ENCODE measurements at regions not wholly inside any gene's neighbourhood (a gene's known extent, or its start where the extent isn't known, plus 50 kb on each side); places are given as distances from the start of the nearest gene placed in this dataset.
"Not testable (repeated sequence)": the region's sequence is repeated elsewhere in the genome, so short reads cannot be mapped to it uniquely, and the experiment has no call there.

DNA sequence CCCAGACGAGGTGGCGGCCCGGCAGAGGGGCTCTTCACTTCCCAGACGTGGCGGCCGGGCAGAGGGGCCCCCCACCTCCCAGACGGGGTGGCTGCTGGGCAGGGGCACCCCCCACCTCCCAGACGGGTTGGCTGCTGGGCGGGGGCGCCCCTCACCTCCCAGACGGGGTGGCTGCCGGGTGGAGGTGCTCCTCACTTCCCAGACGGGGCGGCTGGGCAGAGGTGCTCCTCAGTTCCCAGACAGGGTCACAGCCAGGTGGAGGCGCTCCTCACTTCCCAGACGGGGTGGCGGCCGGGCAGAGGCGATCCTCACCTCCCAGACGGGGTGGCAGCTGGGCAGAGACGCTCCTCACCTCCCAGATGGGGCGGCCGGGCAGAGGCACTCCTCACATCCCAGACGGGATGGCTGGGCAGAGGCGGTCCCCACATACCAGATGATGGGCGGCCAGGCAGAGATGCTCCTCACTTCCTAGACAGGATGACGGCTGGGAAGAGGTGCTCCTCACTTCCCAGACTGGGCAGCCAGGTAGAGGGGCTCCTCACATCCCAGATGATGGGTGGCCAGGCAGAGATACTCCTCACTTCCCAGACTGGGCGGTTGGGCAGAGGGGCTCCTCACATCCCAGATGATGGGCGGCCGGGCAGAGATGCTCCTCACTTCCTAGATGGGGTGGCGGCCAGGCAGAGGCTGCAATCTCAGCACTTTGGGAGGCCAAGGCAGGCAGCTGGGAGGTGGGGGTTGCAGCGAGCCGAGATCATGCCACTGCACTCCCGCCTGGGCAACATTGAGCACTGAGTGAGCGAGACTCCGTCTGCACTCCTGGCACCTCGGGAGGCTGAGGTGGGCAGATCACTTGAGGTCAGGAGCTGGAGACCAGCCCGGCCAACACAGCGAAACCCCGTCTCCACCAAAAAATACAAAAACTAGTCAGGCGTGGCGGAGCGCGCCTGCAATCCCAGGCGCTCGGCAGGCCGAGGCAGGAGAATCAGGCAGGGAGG is 391.6 kb upstream of the CYLC2 start:
- H2BK15ac ChIP-seq (ENCODE audit: low read length); H4K8ac ChIP-seq (ENCODE audit: extremely low read depth, insufficient read depth, low read length); H2BK120ac ChIP-seq (replicated peaks; ENCODE audit: low read depth, low read length); H3K14ac ChIP-seq (ENCODE audit: insufficient read length); POLR2A ChIA-PET (ENCODE audit: partially characterized antibody); H4K91ac ChIP-seq (replicated peaks; ENCODE audit: insufficient read length, low read length); H3K9ac ChIP-seq (replicated peaks in 1 of 4; ENCODE audit: extremely low read depth in 1 of 4, low read depth in 3 of 4, low read length in 3 of 4); H3K4ac ChIP-seq (replicated peaks; ENCODE audit: insufficient read length, low read depth, low read length); H3K79me1 ChIP-seq (ENCODE audit: low read depth, low read length); H3K4me2 ChIP-seq (ENCODE audit: insufficient read depth in 1 of 2, low read depth in 2 of 2, low read length in 2 of 2); CTCF ChIA-PET (ENCODE audit: partially characterized antibody); H3K23me2 ChIP-seq (ENCODE audit: low read depth, low read length); H2AK5ac ChIP-seq (ENCODE audit: low read depth, low read length); H3K27ac ChIP-seq (ENCODE audit: low read depth, low read length); H3K27me3 ChIP-seq (replicated peaks in 1 of 4; ENCODE audit: control insufficient read depth in 3 of 4, extremely low read depth in 1 of 4, insufficient read depth in 3 of 4, low read length in 3 of 4); H3K23ac ChIP-seq (ENCODE audit: insufficient read length); DNase-seq (ENCODE audit: low read depth in 1 of 2, low spot score in 2 of 2); H4K20me1 ChIP-seq (replicated peaks in 1 of 2; ENCODE audit: control insufficient read depth in 1 of 2, insufficient read depth in 2 of 2, low read length in 2 of 2); FAIRE-seq; H2BK5ac ChIP-seq (ENCODE audit: low read depth, low read length); H3K4me3 ChIP-seq (ENCODE audit: extremely low read depth in 1 of 4, insufficient read depth in 2 of 4, low read depth in 3 of 4, low read length in 4 of 4); H2AFZ ChIP-seq (ENCODE audit: low read length); H2BK12ac ChIP-seq (ENCODE audit: low read depth, low read length); H2BK20ac ChIP-seq (ENCODE audit: low read length); H3K18ac ChIP-seq (ENCODE audit: extremely low read depth, low read length); H3K4me1 ChIP-seq (replicated peaks in 1 of 4; ENCODE audit: control insufficient read depth in 3 of 4, insufficient read depth in 4 of 4, low read length in 3 of 4); H4K5ac ChIP-seq (ENCODE audit: insufficient read length, low read depth, low read length); H3K79me2 ChIP-seq (ENCODE audit: control insufficient read depth in 1 of 2, insufficient read depth in 2 of 2, low read length in 2 of 2); H3K56ac ChIP-seq (replicated peaks; ENCODE audit: insufficient read length, low read depth, low read length); H3K36me3 ChIP-seq (ENCODE audit: control insufficient read depth in 2 of 4, insufficient read depth in 4 of 4, low read length in 3 of 4): not testable (repeated sequence)
- WGBS, 2 experiments (ENCODE audit: extremely low coverage in 1 of 2, insufficient coverage in 1 of 2, insufficient read length in 1 of 2, insufficient replicate concordance in 2 of 2, low coverage in 1 of 2, low lambda C conversion rate in 2 of 2, missing lambda C conversion rate in 1 of 2), result 96% methylated on average over 36 of the region's 47 CpGs; no CpG with 5 or more reads in 1 of the 2 experiments
- peaks cover 19 to 26% of the 10 kb centered on the region in 2 experiments for H3K9me3 ChIP-seq (ENCODE audit: insufficient read depth in 2 of 2, low read depth in 1 of 2, low read length in 1 of 2)

Measured in H1 (cell line).